ENCODE measurements at regions not wholly inside any gene's neighbourhood (a gene's known extent, or its start where the extent isn't known, plus 50 kb on each side); places are given as distances from the start of the nearest gene placed in this dataset.

DNA sequence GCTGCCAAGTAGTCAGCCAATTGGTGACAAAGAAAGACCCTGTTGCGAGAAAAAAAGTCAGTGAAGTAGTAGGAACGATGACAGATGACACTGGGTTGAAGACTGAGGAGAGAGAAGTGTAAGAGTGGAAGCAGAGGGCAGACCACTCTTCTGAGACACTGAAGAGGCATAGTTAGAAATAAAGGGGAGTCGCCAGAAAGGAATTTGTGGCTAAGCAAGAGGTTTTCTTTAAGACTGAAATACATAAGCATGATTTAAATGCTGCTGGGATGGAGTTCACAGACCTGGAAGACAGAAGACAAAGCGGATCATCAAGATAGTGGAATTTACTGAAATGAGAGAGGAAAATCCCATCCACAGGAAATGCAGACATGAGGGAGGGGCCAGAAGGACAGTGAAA lies 56.2 kb upstream of the USPL1 start:
- ChIA-PET POLR2A (no interaction called here), CTCF (interaction anchor here (1.5 kb wide), 1 partner anchor 10 kb away, joined by 5 read pairs; no protein-coding TSS in a partner anchor)
- DNase-seq = no peak
- H3K36me3 Mint-ChIP-seq (ENCODE audit: low read depth) = no peaks in the 10 kb centered on the region
- H3K27ac Mint-ChIP-seq = no peak overlapping the region
- H3K4me1 Mint-ChIP-seq = peaks cover 7% of the 10 kb centered on the region
- H3K9me3 Mint-ChIP-seq = no peaks in the 10 kb centered on the region
- no peak overlapping the region for H3K4me3 Mint-ChIP-seq
- H3K27me3 Mint-ChIP-seq = peaks cover 17% of the 10 kb centered on the region

DNA sequence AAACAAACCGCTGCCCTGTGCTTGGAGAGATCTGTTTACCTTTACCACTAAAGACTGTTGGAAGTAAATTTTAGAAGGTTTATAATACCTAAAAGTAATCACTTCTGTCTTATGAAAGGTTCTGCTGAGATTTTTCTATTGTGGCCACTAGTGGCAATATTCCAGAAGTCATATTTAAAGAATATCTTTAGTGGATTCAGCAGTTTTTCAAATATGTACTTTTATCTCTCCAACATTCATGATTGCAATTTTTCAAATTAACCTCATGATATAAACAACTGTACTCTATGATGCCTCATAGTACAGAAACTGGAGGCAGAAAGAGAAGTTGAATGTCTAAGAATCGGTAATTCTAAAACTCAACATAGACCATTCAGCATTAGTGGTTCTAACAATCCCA lies 53.2 kb upstream of the USPL1 start:
- CTCF ChIA-PET = interaction anchor here (0.6 kb wide), 2 partner anchors 146 to 209 kb away, joined by 3 read pairs; no protein-coding TSS in a partner anchor
- POLR2A ChIA-PET = no interaction called here
- peaks cover 13% of the 10 kb centered on the region for H3K27me3 Mint-ChIP-seq
- H3K36me3 Mint-ChIP-seq (ENCODE audit: low read depth) = no peaks in the 10 kb centered on the region
- H3K4me3 Mint-ChIP-seq = no peak overlapping the region
- no peak for DNase-seq
- H3K9me3 Mint-ChIP-seq = no peaks in the 10 kb centered on the region
- H3K27ac Mint-ChIP-seq = no peak overlapping the region
- peaks cover 7% of the 10 kb centered on the region for H3K4me1 Mint-ChIP-seq

DNA sequence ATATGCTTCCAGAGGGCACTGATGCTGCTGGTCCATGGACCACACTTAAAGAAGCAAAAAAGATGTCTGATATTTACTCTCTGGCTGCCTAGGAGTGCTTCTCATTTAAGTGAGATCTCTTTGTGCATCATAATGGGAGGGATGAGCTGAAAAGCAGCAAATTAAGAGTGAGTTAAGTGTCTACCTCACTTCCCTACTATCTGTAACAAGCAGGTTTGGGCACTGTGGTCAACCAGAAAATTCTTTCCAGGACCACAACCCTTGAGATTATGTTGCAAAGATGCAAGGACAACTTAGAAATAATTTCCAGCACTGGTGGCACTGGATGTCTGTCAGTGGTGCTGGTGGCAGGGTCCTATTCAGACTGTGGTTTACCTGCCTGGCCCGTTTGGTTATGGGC lies 52.1 kb upstream of the USPL1 start:
- H3K36me3 Mint-ChIP-seq (ENCODE audit: low read depth) = no peaks in the 10 kb centered on the region
- H3K4me1 Mint-ChIP-seq = peaks cover 14% of the 10 kb centered on the region
- peaks cover 7% of the 10 kb centered on the region for H3K27me3 Mint-ChIP-seq
- ChIA-PET POLR2A (no interaction called here), CTCF (no interaction called here)
- no peak overlapping the region for H3K27ac Mint-ChIP-seq
- no peak for DNase-seq
- no peaks in the 10 kb centered on the region for H3K9me3 Mint-ChIP-seq
- H3K4me3 Mint-ChIP-seq = no peak overlapping the region

DNA sequence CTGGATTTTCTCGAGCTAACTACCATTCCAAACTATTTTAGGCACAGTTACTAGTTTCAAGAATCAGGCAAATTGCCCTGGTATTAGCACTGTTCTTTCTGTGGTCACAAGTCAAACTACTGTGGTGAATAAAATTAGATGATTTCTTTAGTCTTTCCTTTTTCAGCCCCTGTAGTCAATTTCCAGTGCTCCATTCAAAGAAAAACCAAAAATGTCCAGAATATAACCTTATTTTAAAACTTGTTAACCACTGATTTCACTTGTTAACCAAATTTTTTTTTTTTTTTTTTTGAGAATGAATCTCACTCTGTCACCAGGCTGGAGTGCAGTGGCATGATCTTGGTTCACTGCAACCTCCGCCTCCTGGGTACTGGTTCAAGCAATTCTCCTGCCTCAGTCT lies 50.6 kb upstream of the USPL1 start:
- CTCF ChIA-PET = interaction anchor here (0.9 to 2.7 kb wide), 3 partner anchors 10 to 49 kb away, joined by 3 to 7 read pairs (median 4); no protein-coding TSS in a partner anchor
- Mint-ChIP-seq H3K27me3 (no peaks in the 10 kb centered on the region), H3K4me3 (no peak overlapping the region), H3K36me3 (ENCODE audit: low read depth) (no peaks in the 10 kb centered on the region), H3K4me1 (peaks cover 20% of the 10 kb centered on the region), H3K27ac (no peak overlapping the region), H3K9me3 (no peaks in the 10 kb centered on the region)
- no peak for DNase-seq
- POLR2A ChIA-PET = no interaction called here

Measured in activated CD4-positive, alpha-beta T cell treated with anti-CD3 and anti-CD28 coated beads, Interleukin-2, amount 10 ng/mL, durations not matched to agents 7 days and 5 days (primary cell).